ENCODE measurements at regions not wholly inside any gene's neighbourhood (a gene's known extent, or its start where the extent isn't known, plus 50 kb on each side); places are given as distances from the start of the nearest gene placed in this dataset.
"Not testable (repeated sequence)": the region's sequence is repeated elsewhere in the genome, so short reads cannot be mapped to it uniquely, and the experiment has no call there.

DNA sequence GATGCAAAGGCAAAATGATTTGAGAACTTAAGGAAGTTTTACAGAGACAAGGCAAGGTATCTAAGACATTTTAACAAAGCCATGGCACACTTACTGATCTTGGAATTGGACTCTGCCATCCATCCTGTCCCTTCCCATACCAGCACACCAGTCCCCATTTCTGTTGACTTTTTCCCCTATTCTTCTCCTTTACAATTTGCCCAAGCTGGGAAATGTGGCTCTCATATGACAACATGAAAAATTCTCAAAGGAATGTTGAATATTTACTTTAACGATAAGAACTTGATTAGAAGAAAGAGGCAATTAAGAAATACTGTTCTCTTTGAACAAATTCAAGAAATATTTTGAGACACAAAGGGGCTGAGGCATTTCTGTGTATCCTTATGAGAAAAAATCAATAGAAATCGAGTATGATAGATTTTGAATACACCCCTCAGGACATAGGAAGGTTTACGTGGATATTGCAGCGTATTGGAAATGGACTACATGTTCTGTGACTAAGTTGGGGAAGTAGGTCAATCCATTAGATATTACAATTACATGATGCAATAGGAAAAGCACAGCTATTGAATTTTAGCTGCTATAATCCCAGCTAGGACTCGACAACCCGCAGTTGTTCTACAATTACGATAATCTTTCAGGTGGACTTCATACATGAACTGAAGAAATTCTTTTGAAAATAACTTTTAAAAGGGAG, 201.6 kb downstream of the TRIB2 start:
- peak; percentile 80 for ATAC-seq (ENCODE audit: poor library complexity)
- intact Hi-C loops (cut with DNase I) = loop anchor here (5.0 to 10.0 kb wide), 2 partner anchors 73 to 196 kb away; no protein-coding TSS in a partner anchor
- DNase-seq = no peak

DNA sequence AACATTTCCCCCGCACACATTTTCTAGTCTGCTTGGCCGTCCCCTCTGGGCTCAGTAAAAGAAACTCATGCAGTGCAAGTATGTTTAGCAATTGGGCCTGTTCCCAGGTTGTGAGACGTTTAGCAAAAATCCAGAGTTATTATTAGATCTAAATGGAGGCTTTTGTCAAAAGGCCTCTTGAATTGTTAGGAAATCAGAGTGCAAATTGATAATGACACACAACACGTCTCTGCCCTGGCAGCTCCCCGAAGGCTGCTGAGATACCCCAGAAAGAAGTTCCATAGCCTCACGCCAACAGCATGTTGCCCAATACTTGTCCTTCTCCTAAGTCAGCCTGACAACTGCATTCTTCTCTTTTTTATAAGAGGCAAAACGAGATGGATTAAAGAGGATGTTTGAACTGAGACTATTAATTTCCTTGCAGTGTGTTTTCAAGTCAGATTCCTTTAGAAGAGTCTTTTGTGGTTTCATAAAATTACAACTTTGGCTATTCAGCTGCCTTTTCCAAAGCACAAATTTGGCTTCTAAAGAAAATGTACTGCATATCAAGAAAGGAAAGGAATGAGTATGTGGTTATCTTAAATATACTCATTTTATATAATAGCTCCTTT, 202.2 kb downstream of the TRIB2 start:
- peak; percentile 95 for ATAC-seq (ENCODE audit: poor library complexity)
- DNase-seq = peak; percentile 84
- intact Hi-C loops (cut with DNase I) = loop anchor here (5.0 to 10.0 kb wide), 2 partner anchors 74 to 197 kb away; no protein-coding TSS in a partner anchor

DNA sequence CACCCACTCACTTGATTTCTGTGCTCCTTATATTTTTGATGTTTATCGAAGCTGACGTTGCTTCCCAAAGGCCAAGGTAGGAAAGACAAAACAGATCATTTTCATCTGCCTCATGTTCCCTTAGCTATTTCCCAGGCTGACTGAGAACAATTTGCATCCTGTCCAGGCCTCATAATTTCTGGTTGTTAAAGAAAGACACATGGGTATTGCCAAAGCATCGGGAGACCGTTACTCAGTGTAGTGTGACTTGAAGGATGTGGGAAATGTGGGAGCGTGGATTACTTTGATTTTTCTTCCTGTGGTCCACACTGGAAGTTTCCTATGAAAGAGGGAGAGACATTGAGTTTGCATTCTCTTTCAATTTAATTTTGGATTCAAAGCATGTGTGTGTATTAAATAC, 204.6 kb downstream of the TRIB2 start:
- ATAC-seq (ENCODE audit: poor library complexity) (no peak), DNase-seq (no peak)
- intact Hi-C loops (cut with DNase I) = no loop called here

DNA sequence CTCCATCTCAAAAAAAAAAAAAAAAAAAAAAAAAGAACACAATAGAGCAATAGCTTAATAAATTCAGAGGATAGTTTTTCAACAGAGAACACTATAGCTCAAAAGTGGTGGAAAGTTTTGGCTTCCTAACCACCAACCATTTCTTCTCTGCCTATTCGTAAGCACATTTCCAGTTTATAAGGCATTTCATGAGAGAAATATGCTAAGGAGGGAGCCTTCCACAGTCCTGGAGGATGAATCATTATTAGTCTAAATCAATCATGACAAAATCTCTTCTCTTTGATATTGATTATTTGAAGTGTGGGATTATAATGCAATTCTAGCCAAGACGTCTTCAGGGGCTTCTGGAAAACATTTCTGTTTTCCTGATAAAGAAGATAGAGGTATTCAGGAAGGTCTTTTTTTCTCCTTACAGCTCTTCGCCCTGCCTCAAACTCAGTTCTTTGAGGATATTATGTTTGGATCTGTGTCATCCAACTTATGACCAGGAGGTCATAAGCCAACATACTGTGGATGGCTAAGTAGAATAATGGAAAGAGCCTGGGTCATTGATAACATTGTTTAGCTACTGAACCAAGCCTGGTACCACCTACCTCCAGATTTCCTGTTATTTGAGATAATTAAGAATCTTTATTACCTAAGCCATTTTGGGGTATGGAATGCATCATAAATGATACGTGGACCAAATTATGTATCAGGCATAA, 207.3 kb downstream of the TRIB2 start:
- ATAC-seq (ENCODE audit: poor library complexity) (no peak), DNase-seq (no peak)
- intact Hi-C loops (cut with DNase I) = no loop called here

DNA sequence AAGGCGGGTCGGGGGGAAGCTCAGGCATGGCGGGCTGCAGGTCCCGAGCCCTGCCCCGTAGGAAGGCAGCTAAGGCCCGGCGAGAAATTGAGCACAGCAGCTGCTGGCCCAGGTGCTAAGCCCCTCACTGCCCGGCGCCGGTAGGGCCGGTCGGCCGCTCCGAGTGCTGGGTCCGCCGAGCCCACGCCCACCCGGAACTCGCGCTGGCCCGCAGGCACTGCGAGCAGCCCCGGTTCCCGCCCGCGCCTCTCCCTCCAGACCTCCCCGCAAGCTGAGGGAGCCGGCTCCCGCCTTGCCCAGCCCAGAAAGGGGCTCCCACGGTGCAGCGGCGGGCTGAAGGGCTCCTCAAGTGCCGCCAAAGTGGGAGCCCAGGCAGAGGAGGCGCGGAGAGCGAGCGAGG, 209.9 kb downstream of the TRIB2 start:
- intact Hi-C loops (cut with DNase I); DNase-seq; ATAC-seq (ENCODE audit: poor library complexity): not testable (repeated sequence)

DNA sequence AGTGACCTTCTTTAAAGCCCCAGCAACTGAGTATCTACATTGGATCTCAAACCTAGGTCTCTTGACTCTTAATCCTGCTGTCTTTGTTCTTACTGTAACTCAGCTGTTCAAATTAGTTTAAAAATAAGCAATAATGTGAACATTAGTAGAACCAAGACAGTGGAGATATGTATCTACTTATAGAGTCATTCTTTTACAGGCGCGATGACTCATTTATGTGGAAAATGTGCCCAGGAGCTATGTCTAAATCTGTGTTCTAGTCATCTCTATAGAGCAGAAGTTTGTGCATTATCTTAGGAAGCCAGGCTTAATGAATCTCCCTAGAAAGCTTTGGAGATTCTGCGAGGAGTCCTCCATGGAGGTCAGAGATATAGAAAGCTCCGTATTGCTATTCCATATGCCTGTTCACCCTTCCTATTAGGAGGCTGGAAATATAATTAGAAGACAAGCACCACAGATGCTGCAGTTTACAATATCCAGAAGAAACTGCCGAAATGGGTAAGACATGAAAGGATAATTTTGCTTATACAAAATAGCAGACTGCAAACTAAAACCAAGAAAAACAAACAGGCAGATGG, 211.6 kb downstream of the TRIB2 start:
- DNase-seq (no peak), ATAC-seq (ENCODE audit: poor library complexity) (no peak)
- intact Hi-C loops (cut with DNase I) = no loop called here

- no peak for DNase-seq
- peak; percentile 42 for ATAC-seq (ENCODE audit: poor library complexity)
- intact Hi-C loops (cut with DNase I) = no loop called here
These were observed 212.2 kb downstream of the TRIB2 start for GRCh38 chr2:12928775-12929401.

- no peak for ATAC-seq (ENCODE audit: poor library complexity)
- intact Hi-C loops (cut with DNase I) = loop anchor here (5.0 to 10.0 kb wide), 2 partner anchors 75 to 212 kb away; partner anchors contain the start of gene TRIB2
- no peak for DNase-seq
These were observed 213.0 kb downstream of the TRIB2 start for GRCh38 chr2:12929758-12930157.

DNA sequence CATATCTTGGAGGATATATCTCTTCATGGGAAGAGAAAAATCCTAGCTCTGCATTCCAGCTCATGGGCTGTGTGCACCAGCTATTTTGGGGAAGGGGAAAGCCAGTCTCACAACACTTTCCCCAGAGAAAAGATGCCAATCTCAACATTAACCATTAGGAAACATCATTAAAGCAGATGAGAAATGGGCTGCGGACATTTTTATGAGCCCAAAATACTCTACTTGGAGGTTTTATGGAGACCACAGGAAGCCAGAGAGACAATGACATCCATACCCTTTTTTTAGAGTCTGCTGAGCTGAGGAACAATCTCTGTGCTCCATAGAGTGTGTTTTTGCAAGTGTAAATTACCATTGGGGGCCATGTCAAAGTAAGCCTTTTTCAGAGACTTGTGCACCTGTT, 213.7 kb downstream of the TRIB2 start:
- intact Hi-C loops (cut with DNase I) = loop anchor here (5.0 to 10.0 kb wide), 2 partner anchors 74 to 213 kb away; partner anchors contain the start of gene TRIB2
- DNase-seq (no peak), ATAC-seq (ENCODE audit: poor library complexity) (no peak)

DNA sequence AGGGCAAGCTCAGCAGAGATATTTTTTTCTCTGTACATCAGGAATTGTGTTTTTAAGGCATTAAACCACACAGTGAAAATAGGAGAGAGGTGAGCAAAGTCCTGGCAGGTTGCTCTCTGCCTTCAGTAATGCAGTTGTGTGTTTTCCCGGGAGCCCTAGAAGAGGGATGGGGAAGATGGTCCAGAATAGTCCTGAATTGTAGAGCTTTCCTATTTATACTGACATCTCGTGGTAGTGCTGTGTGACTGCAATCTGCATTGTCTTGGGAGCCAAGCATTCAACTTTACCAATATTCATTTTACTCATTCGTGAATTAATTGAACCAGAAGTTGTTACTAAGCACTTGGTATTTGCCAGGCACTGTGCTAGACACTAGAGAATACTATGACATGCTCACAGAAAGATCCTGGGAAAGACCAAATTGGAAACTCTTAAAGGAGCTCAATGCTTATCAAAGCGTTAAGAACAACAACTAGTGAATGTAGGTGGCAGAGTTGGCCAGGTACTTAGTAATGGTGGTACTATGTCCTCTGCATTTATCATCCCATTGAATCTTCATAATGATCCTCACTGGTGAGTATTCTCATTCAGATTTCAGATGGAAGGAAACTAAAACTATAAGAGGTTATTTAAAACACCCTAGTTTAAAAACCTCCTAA, 214.6 kb downstream of the TRIB2 start:
- DNase-seq (no peak), ATAC-seq (ENCODE audit: poor library complexity) (peak; percentile 90)
- intact Hi-C loops (cut with DNase I) = loop anchor here (5.0 to 10.0 kb wide), 2 partner anchors 73 to 214 kb away; partner anchors contain the start of gene TRIB2

- ATAC-seq (ENCODE audit: poor library complexity) (peak; percentile 21), DNase-seq (no peak)
- intact Hi-C loops (cut with DNase I) = loop anchor here (5.0 to 10.0 kb wide), 2 partner anchors 73 to 215 kb away; partner anchors contain the start of gene TRIB2
These were observed 215.5 kb downstream of the TRIB2 start for GRCh38 chr2:12932192-12932591.

DNA sequence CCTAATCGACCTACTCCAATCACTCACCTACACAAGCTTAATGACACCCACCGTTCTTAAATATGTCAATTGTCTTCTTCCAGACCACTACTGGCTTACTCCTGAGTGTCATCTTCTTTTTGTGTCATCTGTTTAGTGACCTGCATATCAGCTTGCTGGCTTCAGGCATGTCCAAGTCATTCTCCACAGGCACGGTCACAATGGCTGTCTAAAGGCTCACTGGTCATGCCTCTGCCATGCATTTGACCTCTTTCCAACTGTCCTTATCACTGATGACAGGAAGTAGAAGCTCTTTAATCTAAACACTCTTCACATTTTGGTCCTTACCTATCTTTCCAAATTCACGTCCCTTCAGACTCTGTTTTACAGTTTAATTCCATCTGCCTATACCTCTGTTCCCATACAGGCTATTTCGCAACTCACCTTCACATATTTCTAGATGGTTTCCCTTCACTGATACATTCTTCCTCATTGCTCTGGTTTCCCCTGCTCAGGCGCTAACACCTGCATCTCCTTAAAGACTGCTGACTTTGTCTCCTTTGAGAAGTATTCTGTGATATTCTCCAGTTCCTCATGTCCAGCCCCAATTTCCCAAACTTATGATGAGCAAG, 217.5 kb downstream of the TRIB2 start:
- intact Hi-C loops (cut with DNase I) = loop anchor here (5.0 to 10.0 kb wide), 2 partner anchors 71 to 217 kb away; partner anchors contain the start of gene TRIB2
- DNase-seq = no peak
- no peak for ATAC-seq (ENCODE audit: poor library complexity)

DNA sequence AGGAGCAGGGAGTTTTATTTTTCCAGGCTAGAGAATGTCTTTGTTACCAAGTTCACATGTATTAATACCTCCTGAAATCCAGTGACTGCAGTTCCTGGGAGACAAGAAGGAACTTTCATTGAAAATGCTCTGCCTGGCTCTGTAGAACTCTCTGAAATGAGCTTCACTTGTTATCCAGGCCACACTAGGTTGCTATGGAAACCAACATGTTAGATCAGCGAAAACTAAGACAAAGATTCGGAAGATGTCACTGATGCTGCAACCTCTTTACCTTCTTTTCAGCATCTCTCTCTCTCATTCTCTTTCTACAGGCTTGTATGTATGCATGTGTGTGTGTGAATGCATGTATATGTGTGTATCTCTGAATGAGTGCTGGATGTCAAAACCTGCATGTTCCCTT, 218.5 kb downstream of the TRIB2 start:
- intact Hi-C loops (cut with DNase I) = loop anchor here (10.0 kb wide), 1 partner anchor 70 kb away; no protein-coding TSS in a partner anchor
- ATAC-seq (ENCODE audit: poor library complexity) (no peak), DNase-seq (no peak)

- intact Hi-C loops (cut with DNase I) = loop anchor here (10.0 kb wide), 1 partner anchor 69 kb away; no protein-coding TSS in a partner anchor
- DNase-seq (no peak), ATAC-seq (ENCODE audit: poor library complexity) (no peak)
These were observed 219.1 kb downstream of the TRIB2 start for GRCh38 chr2:12935796-12936195.

- intact Hi-C loops (cut with DNase I) = no loop called here
- no peak for ATAC-seq (ENCODE audit: poor library complexity)
- DNase-seq = no peak
These were observed 224.5 kb downstream of the TRIB2 start for GRCh38 chr2:12941203-12941602.

DNA sequence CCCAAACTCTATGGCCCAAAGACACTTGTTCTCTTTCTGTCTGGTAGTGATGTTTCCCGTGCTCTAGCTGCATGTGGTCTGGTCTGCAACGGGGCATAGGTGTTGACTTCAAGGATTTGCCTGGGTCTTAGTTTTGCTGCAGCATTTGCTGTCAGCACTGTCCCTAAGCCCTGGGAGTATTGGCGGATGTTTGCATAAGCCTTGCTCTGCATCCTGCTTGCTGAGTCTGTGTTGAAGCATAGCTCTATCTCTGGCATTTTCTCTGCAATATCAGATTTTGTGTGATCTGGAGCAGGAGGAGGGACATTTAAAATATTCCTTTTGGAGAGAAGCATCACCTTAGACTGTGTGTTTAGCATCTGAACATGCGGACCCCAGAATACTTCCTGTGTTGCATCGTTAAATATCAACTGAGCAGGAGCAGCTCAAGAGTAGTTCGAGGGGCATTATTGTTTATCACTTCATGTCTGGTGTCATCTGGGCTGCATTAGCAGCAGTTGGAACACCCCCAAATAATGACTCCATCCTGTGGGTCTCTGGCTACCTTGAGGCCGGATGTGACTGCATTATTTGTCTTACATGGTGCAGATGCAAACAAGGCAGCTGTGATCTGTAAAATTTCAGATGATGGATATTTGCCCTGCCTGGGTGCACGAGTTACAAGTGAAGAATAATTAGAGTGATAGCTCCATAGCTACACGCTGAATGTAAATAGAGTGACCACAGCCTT, 231.7 kb downstream of the TRIB2 start:
- intact Hi-C loops (cut with DNase I) = no loop called here
- DNase-seq (no peak), ATAC-seq (ENCODE audit: poor library complexity) (no peak)

GRCh38 chr2:12948961-12949353, 232.2 kb downstream of the TRIB2 start:
- intact Hi-C loops (cut with DNase I) = no loop called here
- DNase-seq = no peak
- no peak for ATAC-seq (ENCODE audit: poor library complexity)
